NCI-H1105 (cell line): ENCODE measurements at regions not wholly inside any gene's neighbourhood (a gene's known extent, or its start where the extent isn't known, plus 50 kb on each side); places are given as distances from the start of the nearest gene placed in this dataset.
"Not testable (repeated sequence)": the region's sequence is repeated elsewhere in the genome, so short reads cannot be mapped to it uniquely, and the experiment has no call there.

ENCODE experiments used
- DNase-seq: peaks from one replicate; lab custom pipeline; 2025; lab: John Stamatoyannopoulos, UW

GRCh38 chr14:81584495-81584894 is 50.8 kb upstream of the SEL1L start:
- no peak for DNase-seq

- no peak for DNase-seq
Observed at GRCh38 chr14:81589381-81590065, 55.9 kb upstream of the SEL1L start.

GRCh38 chr14:81591266-81591665 is 57.6 kb upstream of the SEL1L start:
- no peak for DNase-seq

GRCh38 chr14:81594012-81594411 is 60.4 kb upstream of the SEL1L start:
- no peak for DNase-seq

GRCh38 chr14:81605660-81606059 is 72.0 kb upstream of the SEL1L start:
- no peak for DNase-seq

GRCh38 chr14:81613341-81614045 is 79.8 kb upstream of the SEL1L start:
- DNase-seq = no peak

- DNase-seq = not testable (repeated sequence)
Observed at GRCh38 chr14:81614302-81614701, 80.6 kb upstream of the SEL1L start.

- no peak for DNase-seq
Observed at GRCh38 chr14:81618695-81619094, 85.0 kb upstream of the SEL1L start.

- DNase-seq = no peak
Observed at GRCh38 chr14:81619816-81620215, 86.2 kb upstream of the SEL1L start.

GRCh38 chr14:81623771-81624396 is 90.2 kb upstream of the SEL1L start:
- not testable (repeated sequence) for DNase-seq

GRCh38 chr14:81625343-81625742 is 91.7 kb upstream of the SEL1L start:
- peak; percentile 41 for DNase-seq

GRCh38 chr14:81632157-81632556 is 98.5 kb upstream of the SEL1L start:
- DNase-seq = no peak

GRCh38 chr14:81633496-81633895 is 99.8 kb upstream of the SEL1L start:
- DNase-seq = no peak

GRCh38 chr14:81637639-81638038 is 104.0 kb upstream of the SEL1L start:
- DNase-seq = no peak

GRCh38 chr14:81638656-81639280 is 105.1 kb upstream of the SEL1L start:
- DNase-seq = no peak

GRCh38 chr14:81653626-81654025 is 120.0 kb upstream of the SEL1L start:
- DNase-seq = no peak

- DNase-seq = no peak
Observed at GRCh38 chr14:81655423-81656314, 122.0 kb upstream of the SEL1L start.

- DNase-seq = no peak
Observed at GRCh38 chr14:81656811-81657210, 123.2 kb upstream of the SEL1L start.

- no peak for DNase-seq
Observed at GRCh38 chr14:81662066-81662465, 128.4 kb upstream of the SEL1L start.

- DNase-seq = no peak
Observed at GRCh38 chr14:81662570-81663197, 129.0 kb upstream of the SEL1L start.

- DNase-seq = no peak
Observed at GRCh38 chr14:81668626-81669274, 135.1 kb upstream of the SEL1L start.
